ENCODE measurements at regions not wholly inside any gene's neighbourhood (a gene's known extent, or its start where the extent isn't known, plus 50 kb on each side); places are given as distances from the start of the nearest gene placed in this dataset.

DNA sequence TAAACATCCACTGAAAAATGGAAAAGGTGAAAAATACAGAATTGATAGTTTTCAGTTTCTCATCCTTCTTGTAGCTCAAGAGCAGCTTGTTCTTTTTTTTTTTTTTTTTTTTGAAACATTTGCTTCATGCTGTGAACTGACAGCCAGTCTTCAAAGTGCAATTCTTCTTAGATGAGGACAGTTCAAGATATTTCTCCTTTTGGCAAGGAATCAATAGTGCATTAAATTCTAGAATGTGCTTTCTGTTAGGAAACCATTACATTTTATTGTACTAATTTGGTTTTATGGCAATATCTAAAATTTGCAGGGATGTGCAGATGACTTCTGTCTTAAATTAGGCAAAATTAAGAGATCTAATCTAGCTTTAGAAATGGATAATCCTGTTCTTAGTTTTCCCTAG lies 969.3 kb upstream of the ACO1 start:
- TF ChIP-seq, protein P1, sequence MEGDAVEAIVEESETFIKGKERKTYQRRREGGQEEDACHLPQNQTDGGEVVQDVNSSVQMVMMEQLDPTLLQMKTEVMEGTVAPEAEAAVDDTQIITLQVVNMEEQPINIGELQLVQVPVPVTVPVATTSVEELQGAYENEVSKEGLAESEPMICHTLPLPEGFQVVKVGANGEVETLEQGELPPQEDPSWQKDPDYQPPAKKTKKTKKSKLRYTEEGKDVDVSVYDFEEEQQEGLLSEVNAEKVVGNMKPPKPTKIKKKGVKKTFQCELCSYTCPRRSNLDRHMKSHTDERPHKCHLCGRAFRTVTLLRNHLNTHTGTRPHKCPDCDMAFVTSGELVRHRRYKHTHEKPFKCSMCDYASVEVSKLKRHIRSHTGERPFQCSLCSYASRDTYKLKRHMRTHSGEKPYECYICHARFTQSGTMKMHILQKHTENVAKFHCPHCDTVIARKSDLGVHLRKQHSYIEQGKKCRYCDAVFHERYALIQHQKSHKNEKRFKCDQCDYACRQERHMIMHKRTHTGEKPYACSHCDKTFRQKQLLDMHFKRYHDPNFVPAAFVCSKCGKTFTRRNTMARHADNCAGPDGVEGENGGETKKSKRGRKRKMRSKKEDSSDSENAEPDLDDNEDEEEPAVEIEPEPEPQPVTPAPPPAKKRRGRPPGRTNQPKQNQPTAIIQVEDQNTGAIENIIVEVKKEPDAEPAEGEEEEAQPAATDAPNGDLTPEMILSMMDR (IDR thresholded peaks at IDR 0.05; ENCODE audit: low read length): no peak
- no peak for TF ChIP-seq EZH2 (IDR thresholded peaks at IDR 0.05; ENCODE audit: borderline replicate concordance, low read length)
